Upper lobe of left lung (tissue), 4 donors: ENCODE measurements at regions not wholly inside any gene's neighbourhood (a gene's known extent, or its start where the extent isn't known, plus 50 kb on each side); places are given as distances from the start of the nearest gene placed in this dataset.

Experiments
- CTCF ChIP-seq, 6 experiments: fragments of 450-650 bp in 4 of 6; fragments of 200-600 bp in 2 of 6; sonication (generic) in 2 of 6; IDR thresholded peaks; one replicate each; pipeline ENCODE4 v1.5.1; 2016 to 2019; ENCODE audit warnings: antibody characterized with exemption in 6 of 6
- EP300 ChIP-seq, 4 donors: sonication (generic); formaldehyde crosslinking; IDR thresholded peaks; one replicate each; pipeline ENCODE4 v1.5.1; 2017; ENCODE audit warnings: antibody characterized with exemption in 4 of 4, control low read depth in 2 of 4
- POLR2A ChIP-seq, 4 donors: fragments of 450-650 bp; IDR thresholded peaks; one replicate each; pipeline ENCODE4 v1.5.1; 2016 to 2017; ENCODE audit warnings: antibody characterized with exemption in 4 of 4, mild to moderate bottlenecking in 2 of 4

GRCh38 chr11:128189823-128190222, 397.5 kb downstream of the ETS1 start:
- no peak for TF ChIP-seq POLR2A (IDR thresholded peaks at IDR 0.05)
- no peak for TF ChIP-seq EP300 (IDR thresholded peaks at IDR 0.05)
- no peak for TF ChIP-seq CTCF (IDR thresholded peaks at IDR 0.05)
